A172 (cell line): ENCODE measurements at regions not wholly inside any gene's neighbourhood (a gene's known extent, or its start where the extent isn't known, plus 50 kb on each side); places are given as distances from the start of the nearest gene placed in this dataset.

Experiments
- DNase-seq: peaks from one replicate; pipeline ENCODE4 v3.0.0-alpha.2; 2015; ENCODE audit warnings: low spot score

GRCh38 chr9:17894501-17895160 lies 315.8 kb downstream of the SH3GL2 start:
- DNase-seq, result no peak

DNA sequence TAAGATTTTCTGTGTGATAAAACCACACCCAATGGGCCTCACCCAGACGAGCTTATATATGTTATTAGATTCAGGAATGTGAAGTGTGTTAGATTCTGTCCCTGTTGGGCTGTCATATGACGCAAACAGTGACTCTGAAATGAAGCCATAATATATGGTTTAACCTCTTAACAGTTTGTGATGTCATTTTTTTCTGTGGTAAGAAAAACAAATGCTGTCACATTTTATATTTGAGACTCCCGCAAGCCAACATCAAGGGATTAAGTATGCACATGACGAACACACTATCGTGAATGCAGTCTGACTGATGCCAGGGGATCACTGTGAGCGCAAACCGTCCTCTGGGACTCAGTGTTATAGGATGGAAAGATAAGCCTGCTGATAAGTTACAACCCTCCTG lies 321.7 kb downstream of the SH3GL2 start:
- DNase-seq, result no peak

GRCh38 chr9:17905366-17905765 lies 326.5 kb downstream of the SH3GL2 start:
- DNase-seq, result no peak

- DNase-seq, result no peak
Measured at GRCh38 chr9:17905781-17906175, 326.9 kb downstream of the SH3GL2 start.

DNA sequence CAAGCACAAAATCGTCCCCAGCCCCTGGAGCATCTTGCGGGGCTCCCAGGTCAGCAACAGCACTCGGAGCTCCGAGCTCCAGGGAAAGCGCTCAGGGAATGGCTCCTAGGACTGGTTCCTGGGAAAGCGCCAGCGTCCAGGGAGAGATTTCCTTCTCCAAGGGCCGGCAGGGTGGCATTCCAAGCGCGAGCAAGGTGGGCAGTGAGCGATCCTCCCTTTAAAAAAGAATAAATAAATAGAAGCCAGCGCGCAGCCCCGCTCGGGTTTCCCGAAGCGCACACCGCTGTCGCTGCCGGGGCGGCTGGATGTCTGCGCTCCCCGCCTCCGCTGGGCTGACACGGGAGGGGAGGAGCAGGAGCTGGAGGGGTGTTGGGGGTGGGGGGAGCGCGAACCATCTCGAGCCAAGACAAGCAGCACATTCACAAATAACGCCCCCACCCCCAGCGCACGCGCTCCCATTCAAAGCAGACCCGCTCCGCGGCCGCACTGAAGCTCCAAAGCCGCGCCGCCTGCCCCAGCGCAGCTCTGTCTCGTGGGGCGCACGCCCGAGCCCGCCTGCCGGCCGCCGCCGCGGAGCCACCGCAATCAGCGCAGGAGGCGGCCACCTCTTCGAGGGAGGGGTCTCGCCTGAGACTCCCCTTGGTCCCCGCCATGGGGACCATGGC lies 327.4 kb downstream of the SH3GL2 start:
- DNase-seq, result no peak

DNA sequence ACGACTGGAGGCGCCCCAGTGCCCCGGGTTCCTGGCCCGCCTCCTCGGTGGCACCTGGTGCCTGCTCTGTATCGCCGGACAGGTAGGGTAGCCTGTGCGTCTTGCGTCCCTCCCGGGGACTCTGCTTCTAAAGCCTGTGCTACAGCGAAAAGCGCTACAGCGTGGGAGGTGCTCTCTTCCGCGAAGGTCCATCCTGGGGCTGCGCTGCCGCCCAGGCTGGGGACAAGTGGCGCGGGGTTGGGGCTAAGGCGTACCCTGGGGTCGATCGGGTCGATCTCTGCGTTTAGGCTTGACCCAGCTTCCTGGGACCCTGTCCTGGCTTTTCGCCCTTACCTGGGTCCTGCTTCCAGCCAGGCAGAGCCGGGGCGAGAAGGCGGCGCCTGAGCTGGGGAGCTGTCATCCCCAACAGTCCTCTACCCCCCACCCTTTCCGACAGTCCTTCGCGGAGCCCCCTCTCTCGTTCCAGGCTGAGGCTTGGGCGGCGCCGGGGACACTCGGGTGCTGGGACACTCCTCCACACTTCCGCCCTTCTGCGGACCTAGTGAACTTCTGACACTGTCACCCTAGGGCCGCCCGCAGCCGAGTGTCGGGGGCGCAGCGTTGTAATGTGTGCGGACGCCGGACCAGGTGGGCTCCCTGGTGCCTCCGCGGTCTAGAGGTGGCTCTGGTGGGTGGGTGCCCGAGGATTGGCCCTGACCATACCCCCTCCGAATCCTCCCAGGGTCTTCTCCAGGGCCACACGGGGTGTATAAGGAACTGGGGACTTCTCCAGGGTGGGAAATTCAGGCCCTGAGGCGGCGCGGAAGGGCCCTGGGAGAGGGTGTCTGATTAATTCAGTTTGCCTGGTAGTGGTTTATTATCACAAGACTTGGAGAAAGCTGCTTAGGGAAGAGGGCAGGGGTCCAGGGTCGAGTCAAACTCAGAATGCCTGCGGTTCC lies 328.2 kb downstream of the SH3GL2 start:
- DNase-seq, result no peak

GRCh38 chr9:17907779-17908508 lies 329.1 kb downstream of the SH3GL2 start:
- no peak for DNase-seq

- DNase-seq, result peak; percentile 45
Measured at GRCh38 chr9:17926246-17926645, 347.4 kb downstream of the SH3GL2 start.

DNA sequence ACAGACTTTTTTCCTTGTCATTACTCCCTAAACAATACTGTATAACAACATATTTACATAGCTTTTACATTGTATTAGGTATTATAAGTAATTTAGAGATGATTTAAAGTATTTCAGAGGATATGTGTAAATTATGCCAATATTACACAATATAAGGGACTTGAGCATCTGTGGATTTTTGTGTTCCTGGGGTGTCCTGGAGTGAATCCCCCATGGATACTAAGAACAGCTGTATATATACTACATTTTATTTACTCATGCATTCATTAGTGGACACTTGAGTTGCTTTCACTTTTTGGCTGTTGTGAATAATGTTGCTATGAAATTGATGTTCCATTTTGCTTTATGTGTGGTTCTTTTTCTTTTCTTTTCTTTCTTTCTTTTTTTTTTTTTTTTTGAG lies 348.8 kb downstream of the SH3GL2 start:
- DNase-seq, result no peak

GRCh38 chr9:17928228-17928627 lies 349.4 kb downstream of the SH3GL2 start:
- DNase-seq, result no peak

DNA sequence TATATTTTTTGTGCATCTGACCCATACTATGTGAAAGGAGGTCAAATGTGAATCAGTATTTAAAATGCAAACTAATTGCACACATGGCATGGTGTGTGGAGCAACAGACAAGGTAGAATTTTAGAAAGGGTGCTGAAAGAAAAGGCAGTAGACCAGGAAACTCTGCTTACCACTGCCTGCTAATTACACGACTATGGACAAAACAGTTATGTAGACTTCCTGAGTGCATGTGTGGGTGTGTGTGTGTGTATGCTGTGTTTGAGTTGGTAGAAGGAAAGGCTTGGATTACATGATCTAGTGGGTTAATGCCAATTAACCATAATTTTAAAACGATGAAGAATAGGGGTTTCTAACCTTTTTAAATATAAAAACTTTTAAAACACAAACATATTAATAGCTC lies 349.9 kb downstream of the SH3GL2 start:
- no peak for DNase-seq

- no peak for DNase-seq
Measured at GRCh38 chr9:17929506-17929905, 350.6 kb downstream of the SH3GL2 start.

DNA sequence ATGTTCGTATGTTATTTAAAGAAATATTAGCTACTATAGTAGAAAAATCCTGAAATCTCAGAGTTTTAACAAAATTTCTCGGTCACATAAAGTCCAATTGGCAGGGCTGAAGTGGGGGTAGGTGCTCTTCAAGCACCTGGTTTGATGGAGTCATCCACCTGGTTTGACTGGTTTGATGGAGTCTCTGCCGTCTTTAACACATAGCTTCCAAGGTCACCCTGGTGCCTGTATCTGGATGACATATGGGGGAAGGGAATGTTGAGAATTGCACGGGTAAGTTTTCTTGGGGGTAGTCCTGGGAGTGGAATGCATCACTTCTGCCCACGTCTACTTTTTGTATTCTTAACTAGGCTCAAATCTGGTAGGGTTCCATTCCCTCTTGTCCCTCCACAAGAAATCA lies 351.2 kb downstream of the SH3GL2 start:
- no peak for DNase-seq

GRCh38 chr9:17936365-17936764 lies 357.5 kb downstream of the SH3GL2 start:
- no peak for DNase-seq

DNA sequence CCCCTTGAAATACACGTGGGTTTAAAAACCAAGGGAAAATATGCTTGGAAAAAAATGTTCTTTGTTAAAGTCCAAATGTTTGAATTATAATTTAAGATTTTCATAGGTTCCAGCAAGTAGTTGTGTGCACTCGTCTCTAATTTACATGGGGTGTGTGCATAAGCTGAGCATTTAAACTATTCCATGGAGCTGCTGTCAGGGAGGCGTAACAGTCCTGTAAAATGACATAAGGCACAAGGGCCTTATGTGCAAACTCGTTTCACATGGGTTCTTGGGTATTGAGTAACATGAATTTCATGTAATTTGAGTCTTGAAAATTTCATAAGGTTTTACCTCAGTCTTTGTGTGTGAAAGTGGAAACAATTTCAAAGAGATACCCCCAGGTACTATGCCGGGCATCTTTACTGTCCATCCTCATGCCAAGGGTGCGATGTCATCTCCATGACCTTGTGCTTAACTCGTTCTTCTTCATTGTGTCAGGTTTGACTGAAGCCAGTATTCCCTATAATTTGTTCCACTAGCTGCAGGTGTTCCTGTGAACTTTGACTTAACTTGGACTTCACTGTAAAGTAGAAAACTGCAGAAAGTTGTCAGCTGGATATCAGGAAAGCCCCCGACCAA lies 359.3 kb downstream of the SH3GL2 start:
- no peak for DNase-seq

GRCh38 chr9:17942498-17942897 lies 363.6 kb downstream of the SH3GL2 start:
- no peak for DNase-seq

GRCh38 chr9:17955409-17955808 lies 376.5 kb downstream of the SH3GL2 start:
- no peak for DNase-seq

DNA sequence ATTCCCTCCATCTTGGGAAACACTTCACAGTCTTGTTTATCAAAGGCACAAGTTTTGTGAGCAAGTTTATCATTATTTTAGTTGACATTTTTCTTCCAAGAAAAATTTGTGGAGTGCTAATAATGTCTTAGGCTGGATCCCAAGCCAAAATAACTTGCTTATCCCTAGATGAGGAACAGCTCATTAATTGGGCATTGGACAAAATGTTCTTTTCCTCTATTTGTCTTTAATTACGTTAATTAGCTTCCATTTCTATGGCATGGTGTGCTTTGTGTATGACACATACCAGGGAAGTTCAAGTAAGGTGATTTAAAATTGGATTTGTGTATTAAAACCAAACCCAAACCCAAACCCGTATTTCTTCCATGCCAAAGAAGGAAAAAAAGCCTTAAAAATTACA lies 379.5 kb downstream of the SH3GL2 start:
- DNase-seq, result no peak

DNA sequence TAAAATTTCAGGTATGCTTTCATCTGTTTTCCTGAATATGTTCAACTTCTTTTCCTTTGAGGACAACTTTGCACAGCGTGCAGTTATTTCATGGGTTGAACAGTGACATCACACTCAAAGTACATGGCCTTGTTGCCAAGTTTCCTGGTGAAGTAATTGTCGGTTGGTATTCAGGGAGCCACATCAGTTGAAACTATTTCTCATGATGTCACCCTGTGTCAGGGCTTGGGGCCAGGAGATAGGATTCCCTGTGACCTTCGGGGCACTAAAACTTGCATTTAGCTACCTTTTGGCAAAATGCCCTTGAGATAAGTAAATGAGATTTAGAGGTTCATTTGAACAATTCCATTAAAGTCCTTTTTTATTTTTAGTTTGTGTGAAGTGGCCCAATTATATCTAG lies 383.9 kb downstream of the SH3GL2 start:
- DNase-seq, result no peak

- DNase-seq, result no peak
Measured at GRCh38 chr9:17963498-17963897, 384.6 kb downstream of the SH3GL2 start.

DNA sequence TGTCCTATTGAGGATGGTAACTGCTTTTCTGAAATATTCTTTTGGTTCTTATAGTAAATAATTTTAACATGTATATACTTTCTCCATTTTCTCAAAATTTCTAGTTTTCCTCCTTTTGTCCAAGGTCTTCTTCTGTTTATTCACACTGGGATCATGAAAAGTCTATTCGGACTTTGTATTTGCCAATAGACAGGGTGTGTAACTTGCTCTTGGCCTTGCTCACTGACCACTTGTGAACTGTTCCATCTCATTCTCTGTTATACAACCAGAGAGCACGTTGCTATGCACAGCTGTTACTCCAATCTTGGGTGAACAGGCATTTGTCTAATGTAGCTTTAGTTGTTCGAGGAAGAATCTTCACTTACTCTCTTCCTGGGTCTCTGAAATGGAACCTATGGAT lies 388.9 kb downstream of the SH3GL2 start:
- DNase-seq, result no peak

DNA sequence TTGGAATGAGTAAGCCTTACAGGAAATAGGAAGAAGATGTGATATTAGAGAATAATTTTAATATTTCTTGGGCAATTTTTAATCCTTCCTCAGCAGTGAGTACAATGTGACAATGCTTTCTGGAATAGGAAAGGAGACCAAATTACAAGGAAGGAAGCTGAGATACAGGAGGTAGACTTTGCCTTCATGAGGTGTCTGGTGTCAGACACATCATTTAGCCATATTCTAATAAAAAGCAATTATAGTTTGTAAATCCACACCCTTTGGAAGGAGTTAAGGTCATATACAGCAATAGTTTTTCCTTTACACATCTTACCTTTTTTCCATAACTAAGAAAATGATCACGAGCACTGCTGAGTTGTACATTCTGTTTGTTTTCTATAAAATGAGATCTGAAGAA lies 390.4 kb downstream of the SH3GL2 start:
- DNase-seq, result no peak
